NCI-H187 (cell line): ENCODE measurements at regions not wholly inside any gene's neighbourhood (a gene's known extent, or its start where the extent isn't known, plus 50 kb on each side); places are given as distances from the start of the nearest gene placed in this dataset.
"Not testable (repeated sequence)": the region's sequence is repeated elsewhere in the genome, so short reads cannot be mapped to it uniquely, and the experiment has no call there.

Source experiments
- DNase-seq, 2 experiments: peaks; one replicate each; lab custom pipeline; 2025; lab: John Stamatoyannopoulos, UW

- DNase-seq = no peak
Measured at GRCh38 chr3:174541708-174542315, 317.3 kb upstream of the NAALADL2 start.

- no peak for DNase-seq
Measured at GRCh38 chr3:174547801-174548435, 311.2 kb upstream of the NAALADL2 start.

GRCh38 chr3:174548841-174549623 is 310.1 kb upstream of the NAALADL2 start:
- DNase-seq = no peak

- DNase-seq = no peak
Measured at GRCh38 chr3:174581558-174581957, 277.6 kb upstream of the NAALADL2 start.

- DNase-seq = no peak
Measured at GRCh38 chr3:174583396-174583795, 275.7 kb upstream of the NAALADL2 start.

- not testable (repeated sequence) for DNase-seq
Measured at GRCh38 chr3:174587137-174587536, 272.0 kb upstream of the NAALADL2 start.

- DNase-seq = no peak
Measured at GRCh38 chr3:174596447-174596982, 262.6 kb upstream of the NAALADL2 start.

- no peak for DNase-seq
Measured at GRCh38 chr3:174598885-174599439, 260.2 kb upstream of the NAALADL2 start.

GRCh38 chr3:174613173-174613572 is 246.0 kb upstream of the NAALADL2 start:
- no peak for DNase-seq

GRCh38 chr3:174614036-174614435 is 245.1 kb upstream of the NAALADL2 start:
- DNase-seq = no peak

GRCh38 chr3:174618368-174619080 is 240.6 kb upstream of the NAALADL2 start:
- DNase-seq = no peak

GRCh38 chr3:174619239-174619638 is 239.9 kb upstream of the NAALADL2 start:
- no peak for DNase-seq

GRCh38 chr3:174620138-174620537 is 239.0 kb upstream of the NAALADL2 start:
- DNase-seq = no peak

GRCh38 chr3:174620855-174621472 is 238.2 kb upstream of the NAALADL2 start:
- DNase-seq = no peak

- DNase-seq = no peak
Measured at GRCh38 chr3:174633342-174633741, 225.8 kb upstream of the NAALADL2 start.

GRCh38 chr3:174636451-174636850 is 222.7 kb upstream of the NAALADL2 start:
- no peak for DNase-seq

GRCh38 chr3:174639406-174639805 is 219.7 kb upstream of the NAALADL2 start:
- DNase-seq = no peak

GRCh38 chr3:174639970-174640369 is 219.2 kb upstream of the NAALADL2 start:
- no peak for DNase-seq

- no peak for DNase-seq
Measured at GRCh38 chr3:174640932-174641331, 218.2 kb upstream of the NAALADL2 start.

GRCh38 chr3:174644287-174644686 is 214.8 kb upstream of the NAALADL2 start:
- no peak for DNase-seq

GRCh38 chr3:174651951-174652350 is 207.2 kb upstream of the NAALADL2 start:
- no peak for DNase-seq
